GM19438 (cell line): ENCODE measurements at regions not wholly inside any gene's neighbourhood (a gene's known extent, or its start where the extent isn't known, plus 50 kb on each side); places are given as distances from the start of the nearest gene placed in this dataset.

ENCODE experiments used
- ATAC-seq: cut with Tn5 transposase; IDR thresholded peaks from one replicate; pipeline ENCODE4 v1.9.1; 2021; ENCODE audit warnings: low read depth; ENCODE audit not compliant: unreplicated experiment

DNA sequence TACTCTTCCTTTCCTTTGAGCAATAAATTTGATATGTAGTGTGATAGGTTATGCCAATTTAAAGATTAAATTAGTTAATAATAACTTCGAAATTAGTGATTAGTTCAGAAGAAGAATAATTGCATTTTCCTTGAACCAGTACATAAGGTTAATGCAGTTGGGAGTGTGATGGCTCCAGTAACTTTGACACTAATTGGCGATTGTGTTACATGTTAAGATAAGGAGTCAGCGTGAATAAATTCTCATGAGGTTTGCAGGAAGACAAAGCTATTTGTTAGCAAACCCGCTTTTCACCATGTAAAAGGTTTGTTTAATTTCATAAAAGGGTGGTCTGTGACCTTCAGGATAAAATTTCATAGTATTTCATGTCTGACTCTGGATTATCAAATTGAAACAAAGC is 1226.8 kb downstream of the SLC16A7 start:
- ATAC-seq = no peak

DNA sequence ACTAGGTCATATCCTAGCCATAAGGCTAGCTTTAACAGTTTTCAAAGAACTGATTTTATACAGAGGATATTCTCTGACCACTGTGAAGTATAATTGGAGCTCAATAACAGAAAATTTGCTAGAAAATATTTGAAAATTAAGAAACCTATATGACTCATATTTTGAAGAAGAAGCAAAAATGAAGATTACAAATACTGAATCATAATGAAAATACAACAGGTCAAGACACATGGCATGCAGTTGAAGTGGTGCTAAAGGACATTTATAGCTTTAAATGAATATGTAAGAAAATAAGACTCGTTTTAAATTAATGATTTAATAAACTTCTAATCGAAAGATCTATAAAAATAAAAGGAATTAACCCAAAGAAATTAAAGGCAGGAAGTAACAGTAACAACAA is 1234.6 kb downstream of the SLC16A7 start:
- ATAC-seq = no peak

DNA sequence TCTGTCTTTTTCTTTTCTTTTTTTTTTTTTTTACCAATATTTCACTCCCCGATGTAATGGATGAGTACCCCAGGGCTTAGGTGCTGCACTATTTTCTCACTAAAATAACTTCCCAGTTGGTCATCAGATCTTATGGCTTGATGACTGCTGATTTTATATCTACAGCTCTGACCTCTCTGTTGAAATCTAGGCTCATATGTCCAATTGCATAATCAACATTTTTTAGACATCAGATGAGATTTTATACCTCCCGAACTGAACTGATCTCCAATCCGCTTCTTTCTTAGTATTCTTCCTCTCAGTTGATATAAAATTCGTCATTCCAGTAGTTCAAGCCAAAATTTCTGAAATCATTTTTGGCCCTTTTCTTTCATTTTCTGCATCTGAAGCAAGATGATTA is 1236.5 kb downstream of the SLC16A7 start:
- no peak for ATAC-seq

GRCh38 chr12:60834372-60834771 is 1238.5 kb downstream of the SLC16A7 start:
- ATAC-seq = no peak

DNA sequence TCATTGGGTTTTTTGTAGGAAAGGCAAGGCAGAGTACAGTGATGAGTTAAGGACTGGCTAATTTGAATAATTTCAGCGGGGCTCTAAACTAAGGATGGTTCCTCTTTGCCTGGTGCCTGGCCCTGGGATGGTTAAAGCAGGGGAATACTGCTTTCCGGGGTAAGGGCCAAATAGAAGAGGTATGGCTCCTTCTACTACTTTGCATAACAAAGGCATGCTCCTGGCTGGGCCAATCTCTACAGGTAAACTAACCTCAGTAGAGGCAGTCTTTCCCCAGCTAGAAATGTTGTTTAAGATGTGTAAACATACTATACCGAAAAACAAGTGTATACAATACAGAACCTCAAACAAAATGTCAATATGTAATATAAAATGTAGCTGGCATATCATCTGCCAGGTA is 1239.0 kb downstream of the SLC16A7 start:
- no peak for ATAC-seq

- no peak for ATAC-seq
These were observed 1240.8 kb downstream of the SLC16A7 start for GRCh38 chr12:60836651-60837050.

DNA sequence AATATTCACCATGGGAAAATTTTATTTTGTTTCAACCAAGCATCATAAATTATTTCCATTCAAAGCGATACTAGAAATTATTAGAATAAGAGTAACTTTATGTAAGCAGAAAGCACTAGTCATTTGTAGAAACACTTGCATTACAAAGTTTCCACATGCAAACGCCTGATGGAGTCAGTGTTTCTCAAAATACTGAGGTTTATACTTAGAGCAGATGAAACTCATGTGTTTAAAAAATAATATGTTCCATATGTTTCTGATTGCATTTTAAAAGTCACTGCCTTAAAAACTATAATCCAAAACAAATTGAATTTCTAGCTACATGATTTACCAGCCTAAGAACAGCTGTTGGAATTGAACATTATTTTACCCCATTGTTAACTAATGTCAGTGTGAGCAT is 1246.4 kb downstream of the SLC16A7 start:
- ATAC-seq = no peak

DNA sequence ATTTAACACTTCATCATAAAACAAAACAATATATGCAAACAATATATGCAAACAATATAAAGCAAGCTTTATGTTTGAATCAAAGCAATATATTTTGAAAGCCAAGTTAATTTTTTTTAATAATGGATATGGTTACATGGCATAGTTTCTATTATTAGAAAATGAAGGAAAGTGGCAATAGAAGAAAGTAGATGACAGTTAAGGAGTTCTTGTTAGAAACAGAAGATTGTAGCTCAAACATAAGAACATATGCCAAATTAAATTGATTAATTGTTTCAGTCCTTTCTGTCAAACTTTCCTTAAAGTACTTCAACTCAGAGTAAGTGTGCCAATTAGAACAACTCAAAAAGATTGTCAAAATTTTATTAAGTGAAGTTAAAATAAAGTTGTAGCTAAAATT is 1248.3 kb downstream of the SLC16A7 start:
- ATAC-seq = no peak

GRCh38 chr12:60844875-60845274 is 1249.0 kb downstream of the SLC16A7 start:
- no peak for ATAC-seq

DNA sequence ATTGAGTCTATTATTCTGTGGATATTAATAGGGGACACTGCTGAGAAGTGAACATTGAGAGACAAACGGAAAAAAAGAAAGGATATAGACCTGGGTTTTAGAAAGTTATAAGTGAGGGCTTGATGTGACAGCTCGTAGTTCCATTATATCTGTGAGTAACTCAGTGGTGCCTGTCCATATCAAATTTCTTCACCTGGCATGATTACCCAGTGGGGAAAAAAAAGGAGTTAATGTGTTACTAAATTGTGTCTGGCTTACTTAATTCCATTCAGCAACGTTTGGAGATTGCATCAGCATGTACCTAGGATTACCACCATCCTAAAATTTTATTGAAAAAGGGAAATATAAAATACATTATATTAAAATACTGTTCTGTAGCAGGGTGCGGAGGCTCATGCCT is 1249.9 kb downstream of the SLC16A7 start:
- no peak for ATAC-seq

DNA sequence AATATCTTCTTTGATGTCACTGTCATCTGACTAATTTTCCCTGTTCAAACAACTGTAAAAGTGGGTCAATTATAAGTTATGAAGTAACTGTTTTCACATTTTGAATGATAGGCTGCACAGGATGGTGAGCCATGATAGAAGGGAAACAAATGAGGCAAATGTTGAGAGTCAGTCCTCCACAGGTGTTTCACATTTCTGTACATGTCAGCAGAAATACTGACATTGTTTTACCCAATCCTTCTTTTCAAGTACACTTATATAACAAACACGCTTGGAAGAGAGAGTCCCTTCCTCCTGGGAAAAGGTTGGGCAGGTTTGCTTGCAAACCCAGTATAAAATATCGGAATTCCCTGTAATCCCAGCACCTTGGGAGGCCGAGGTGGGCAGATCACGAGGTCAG is 1251.5 kb downstream of the SLC16A7 start:
- no peak for ATAC-seq

- ATAC-seq = no peak
These were observed 1253.9 kb downstream of the SLC16A7 start for GRCh38 chr12:60849723-60850122.

DNA sequence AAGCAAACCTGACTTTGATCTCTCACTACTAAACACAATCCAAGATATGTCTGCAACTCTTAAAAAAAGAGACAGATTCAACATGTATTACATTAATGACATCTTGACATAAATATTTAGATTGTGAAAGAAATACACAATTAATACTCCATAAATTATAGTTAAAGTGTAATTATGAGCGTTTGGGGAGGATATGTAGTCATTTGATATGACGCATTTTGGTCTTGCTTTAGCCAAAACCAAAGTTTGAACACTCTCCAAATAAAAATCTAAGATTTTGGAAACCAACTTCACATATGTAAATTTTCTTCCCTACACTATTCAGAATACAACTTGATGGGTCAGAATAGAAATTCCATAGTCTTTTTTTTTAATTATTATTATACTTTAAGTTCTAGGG is 1257.6 kb downstream of the SLC16A7 start:
- no peak for ATAC-seq

DNA sequence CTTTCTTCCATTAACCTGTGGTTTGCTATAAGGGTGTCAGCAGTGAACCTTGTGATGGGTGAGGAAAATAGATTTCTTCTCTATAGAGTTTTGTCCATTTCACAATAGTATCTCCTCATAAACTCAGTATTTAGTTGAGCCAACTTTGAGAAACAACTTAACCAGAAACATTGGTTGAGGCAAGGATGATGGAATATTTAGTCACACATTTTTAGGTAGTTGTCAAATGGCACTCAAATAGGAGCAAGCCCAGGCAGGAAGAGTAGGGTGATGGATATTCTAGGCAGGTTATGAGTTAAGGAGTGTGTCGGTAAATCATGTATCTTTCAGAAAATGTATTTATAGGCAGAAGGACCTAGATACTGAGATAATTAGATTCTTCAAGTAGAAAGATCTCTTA is 1267.6 kb downstream of the SLC16A7 start:
- ATAC-seq = no peak

- no peak for ATAC-seq
These were observed 1276.4 kb downstream of the SLC16A7 start for GRCh38 chr12:60872219-60872618.

DNA sequence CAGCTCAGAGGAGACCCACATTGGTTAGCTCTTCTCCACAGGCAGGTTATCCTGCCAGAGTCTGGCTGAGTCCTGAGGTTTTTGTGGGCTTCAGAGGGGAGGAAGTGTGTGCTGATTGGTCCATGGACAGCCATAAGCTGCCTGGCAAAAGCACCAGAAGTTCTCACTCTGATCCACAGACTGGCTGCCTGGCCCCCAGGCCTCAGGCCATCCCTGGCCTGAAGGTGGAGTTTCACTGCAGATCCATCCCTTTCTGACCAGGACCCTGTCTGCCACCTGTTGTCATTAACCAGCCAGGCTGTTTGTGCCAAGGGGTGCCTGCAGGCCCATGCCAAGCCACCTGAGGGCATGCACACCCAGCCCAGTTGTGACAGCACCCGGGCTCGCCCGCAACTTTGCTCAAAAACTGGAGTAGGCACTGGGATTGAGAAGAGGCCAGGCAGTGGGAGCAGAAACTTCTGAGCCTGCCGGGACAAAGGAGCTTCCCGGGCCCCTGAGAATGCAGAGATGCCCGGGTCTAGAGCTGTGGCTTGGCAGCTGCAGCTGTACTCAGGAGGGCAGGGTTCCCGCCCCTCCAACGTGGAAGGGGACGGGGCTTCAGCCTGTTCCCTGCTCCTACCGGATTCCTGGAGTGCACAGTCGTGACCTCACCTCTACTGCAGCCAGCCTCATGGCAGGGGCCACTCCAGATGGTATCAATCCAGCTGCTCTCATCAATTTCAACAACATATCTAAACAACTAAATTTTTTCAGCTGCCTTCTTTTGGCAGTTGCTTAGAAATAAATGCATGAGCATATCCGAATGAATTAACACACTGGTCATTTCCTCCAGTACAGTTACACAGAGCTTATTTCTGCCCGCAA is 1277.3 kb downstream of the SLC16A7 start:
- ATAC-seq = no peak

GRCh38 chr12:60874091-60874490 is 1278.3 kb downstream of the SLC16A7 start:
- ATAC-seq = no peak

GRCh38 chr12:60920841-60921495 is 1325.1 kb downstream of the SLC16A7 start:
- ATAC-seq = no peak

DNA sequence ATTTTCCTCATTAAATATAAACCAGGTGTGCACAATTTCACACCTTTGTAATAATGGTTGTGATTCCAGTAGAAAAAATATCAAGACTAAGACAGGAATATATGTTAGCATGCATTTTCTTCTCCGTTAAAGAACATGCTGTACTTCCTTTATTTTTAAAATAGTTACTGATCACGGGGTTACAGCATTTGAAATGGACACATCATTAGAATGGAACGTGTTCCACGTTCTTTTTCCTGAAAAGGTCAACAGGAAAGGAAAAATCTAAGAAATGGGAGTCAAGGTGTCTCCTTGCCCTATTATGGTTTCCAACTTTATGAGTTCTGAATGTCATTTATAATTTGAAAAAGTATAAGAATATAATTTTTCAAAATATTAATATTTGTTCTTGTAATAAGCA is 1325.7 kb downstream of the SLC16A7 start:
- ATAC-seq = no peak

- ATAC-seq = no peak
These were observed 1330.4 kb downstream of the SLC16A7 start for GRCh38 chr12:60926256-60926655.

DNA sequence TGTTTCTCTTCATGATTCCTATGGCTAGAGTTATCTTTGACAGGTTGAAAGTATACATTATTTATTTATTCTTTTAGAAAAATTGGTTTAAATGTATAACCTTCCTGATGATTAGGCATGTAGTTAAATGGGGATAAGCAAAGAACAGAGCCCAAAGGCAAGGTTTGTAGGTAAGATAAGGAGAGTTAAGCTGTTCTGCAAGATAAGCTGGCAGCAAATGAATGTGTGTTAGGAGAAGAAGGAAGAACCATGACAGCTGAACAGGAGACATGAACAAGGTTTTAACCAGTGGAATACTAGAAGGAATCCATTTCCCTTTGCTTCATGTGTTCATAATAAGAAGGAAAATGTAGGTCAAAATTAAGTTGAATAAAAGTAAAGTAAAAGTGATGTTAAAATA is 1330.1 kb upstream of the USP15 start:
- no peak for ATAC-seq
